ENCODE measurements at regions not wholly inside any gene's neighbourhood (a gene's known extent, or its start where the extent isn't known, plus 50 kb on each side); places are given as distances from the start of the nearest gene placed in this dataset.
A peak's percentile ranks its signal among the peaks of the same experiment; 100 is the strongest.

DNA sequence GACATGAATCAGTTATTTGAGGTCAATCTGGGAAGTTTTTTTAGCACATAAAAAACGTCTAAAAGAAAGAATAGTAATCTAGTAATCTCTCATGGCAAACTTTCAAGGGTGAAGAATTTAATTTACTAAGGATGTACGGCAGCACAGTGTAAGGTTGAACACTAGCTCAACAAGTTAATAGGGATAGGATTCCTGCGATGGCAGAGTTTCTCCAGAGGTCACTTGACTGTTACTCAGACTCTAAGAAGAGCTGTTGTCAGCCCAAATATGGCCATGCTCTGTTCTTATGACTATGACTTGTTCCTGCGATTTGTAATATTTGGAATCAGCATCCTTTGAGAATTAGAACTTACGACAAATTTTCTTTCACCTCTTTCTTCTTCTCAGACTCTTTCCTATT, 553.3 kb upstream of the TNP1 start:
- DNase-seq (ENCODE audit: low spot score) = no peak

DNA sequence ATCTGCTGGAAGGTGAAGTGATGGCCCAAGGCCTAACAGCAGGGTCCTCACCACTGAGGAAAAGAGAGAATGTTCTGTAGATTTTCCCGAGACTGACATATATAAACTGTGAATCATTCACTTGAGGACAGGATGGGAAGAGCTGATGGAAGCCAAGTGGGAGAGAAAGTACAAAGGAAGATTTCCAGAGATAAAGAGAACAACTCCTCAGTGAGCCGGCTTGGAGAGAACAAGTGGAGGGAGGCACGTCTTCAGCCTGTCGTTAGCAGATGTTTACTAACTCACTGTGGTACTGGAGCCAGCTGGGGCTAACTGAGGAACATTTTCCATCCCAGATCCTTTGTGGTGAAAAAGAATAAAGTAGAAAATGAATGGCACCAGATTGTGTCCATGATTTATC, 552.9 kb upstream of the TNP1 start:
- DNase-seq (ENCODE audit: low spot score) = no peak

DNA sequence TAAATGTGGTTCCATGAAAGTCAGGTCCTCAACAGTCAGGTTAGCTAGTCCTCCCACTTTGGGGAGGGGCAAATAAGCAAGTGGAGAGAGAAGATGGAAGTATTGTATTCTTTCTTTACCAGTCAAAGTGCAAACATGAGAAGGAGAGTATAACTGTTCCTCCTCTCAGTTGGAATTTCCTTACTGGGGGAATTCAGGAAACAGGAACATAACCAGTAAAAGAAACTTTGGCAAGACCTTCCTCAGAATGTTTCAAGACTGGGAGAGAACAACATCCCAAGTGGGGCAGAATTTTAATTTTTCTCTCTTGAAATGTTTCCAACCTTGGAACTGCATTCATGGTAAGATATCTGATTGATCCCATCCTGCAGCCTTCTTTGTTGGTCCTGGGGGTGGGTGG, 552.4 kb upstream of the TNP1 start:
- DNase-seq (ENCODE audit: low spot score) = no peak

DNA sequence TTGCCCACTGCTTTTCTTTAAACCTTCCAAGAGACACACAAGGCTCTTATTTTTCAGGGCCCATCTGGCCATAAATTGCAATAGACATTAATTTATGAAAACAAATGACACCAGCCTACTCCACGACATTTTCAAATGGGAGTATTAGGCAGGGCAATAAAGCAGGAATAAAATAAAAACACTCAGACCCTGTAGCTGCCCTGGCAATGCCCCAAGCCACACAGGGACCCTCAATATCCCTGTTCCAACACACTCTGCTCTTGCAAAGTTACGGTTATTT, 550.8 kb upstream of the TNP1 start:
- no peak for DNase-seq (ENCODE audit: low spot score)

DNA sequence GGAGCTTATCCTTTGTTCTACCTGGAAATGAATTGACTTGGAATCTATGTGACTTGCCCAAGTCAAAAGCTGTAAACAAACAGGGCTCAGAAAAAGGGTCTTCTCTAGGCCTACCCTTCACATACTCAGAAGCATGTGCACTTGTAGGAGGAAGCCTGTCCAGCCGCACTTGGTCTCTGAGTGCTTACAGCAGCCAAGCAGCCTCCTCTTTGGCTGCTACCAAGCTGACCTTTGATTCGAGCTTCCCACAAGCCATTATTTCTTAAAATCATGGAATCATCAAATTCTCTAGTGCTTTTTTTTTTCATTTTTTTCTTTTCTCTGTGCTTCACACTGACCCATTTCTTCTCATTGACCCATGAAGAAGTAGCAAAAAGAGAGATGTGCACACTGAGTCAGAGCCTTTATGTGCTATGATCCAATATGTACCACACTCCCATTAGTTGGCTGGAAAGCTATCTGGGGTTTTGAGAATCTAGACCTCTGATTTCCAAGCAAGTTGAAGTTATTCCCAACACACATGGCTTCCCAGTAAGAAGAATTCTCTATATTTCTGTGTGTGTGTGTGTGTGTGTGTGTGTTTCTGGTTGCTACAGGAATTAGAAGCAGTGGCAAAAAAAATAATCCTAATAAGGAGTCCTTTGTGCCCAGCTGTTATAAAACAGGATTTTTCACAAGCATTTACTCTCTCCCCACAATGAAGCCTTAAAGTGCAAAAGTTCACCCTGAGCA, 550.3 kb upstream of the TNP1 start:
- DNase-seq (ENCODE audit: low spot score) = no peak

DNA sequence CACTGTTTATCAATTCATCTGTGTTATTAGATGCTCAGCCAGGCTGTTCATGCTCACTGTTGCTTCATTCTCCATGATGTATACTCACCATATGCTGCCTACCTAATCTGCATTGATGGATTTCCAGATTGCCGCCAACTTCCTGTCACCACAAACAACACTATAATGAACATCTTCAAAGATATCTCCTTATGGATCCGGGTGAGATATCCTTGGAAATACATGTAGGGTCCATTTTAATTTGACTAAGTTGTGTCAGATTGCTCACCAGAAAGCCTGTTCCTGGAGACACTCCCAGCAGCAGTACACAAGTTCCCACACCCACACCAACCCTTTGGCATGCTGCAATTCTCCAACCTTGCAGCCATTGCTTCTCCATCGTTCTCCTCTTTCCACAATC, 547.5 kb upstream of the TNP1 start:
- no peak for DNase-seq (ENCODE audit: low spot score)

DNA sequence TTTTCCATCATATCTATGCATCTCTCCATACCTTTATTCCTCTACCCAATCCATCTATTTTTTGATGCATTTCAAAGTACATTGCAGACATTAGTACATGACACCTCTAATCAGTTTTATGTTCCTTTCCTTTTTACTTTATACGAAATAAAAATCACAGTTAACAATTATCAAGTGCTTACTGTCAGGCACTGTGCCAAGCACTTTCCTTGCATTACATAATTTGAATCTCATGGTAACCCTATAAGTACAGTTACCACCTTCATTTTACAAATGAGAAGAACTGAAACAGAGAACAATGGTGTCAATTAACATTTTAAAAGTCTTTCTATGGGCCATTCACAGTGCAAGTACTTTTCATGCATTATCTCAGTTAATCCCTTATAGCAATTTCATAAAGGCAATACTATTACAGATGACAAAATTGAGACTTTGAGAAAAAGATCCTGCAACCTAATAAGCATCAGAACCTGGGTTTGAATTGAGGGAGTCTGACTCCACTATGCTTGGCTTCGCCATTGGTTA, 544.4 kb upstream of the TNP1 start:
- DNase-seq (ENCODE audit: low spot score) = no peak

DNA sequence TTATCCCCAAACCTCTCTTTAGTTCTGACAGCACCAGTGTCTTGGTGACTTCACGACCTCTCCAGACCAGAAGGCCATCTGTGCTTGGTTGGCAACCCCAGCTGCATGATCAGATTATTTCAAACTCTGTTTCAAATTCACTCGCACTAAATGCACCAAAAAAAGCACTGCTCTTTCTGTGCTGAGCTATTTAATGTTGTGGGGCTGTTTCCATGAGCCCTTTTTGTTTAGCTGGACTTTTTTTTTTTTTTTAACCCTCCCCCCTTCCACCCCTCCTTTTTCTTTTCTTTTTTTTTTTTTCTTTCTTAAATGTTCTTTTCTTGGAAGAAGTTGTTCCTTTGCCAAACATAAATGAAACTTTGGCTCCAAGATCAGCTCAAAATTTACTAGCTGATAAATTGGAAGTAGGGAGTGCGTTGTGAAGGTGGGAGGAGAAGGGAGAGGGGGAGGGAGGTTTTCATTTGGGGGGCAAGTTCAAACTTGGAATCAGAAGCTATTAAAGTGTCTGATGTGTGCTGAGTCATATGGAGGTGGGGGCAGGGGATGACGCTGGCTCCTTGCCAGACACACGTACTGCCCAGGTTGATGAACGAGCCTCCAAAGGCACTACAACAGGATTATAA, 543.0 kb upstream of the TNP1 start:
- peak; percentile 32 for DNase-seq (ENCODE audit: low spot score)

DNA sequence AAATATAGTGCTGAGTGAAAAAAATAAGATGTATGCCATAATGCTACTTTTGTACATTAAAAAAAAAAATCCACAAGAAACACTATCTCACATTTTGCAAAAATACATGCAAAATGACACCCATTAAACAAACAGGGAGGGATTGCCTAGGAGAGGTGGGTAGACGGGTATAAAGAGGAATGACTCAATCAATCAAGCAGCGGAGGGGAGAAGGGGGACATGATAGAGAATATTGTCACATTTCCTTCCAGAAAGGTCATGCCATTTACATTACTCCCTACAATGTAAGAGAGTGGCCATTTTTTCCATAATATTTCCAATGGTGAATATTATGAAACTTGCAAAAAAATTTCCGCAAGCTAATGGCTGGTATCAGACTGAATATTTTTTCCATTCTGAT, 542.3 kb upstream of the TNP1 start:
- DNase-seq (ENCODE audit: low spot score) = no peak

DNA sequence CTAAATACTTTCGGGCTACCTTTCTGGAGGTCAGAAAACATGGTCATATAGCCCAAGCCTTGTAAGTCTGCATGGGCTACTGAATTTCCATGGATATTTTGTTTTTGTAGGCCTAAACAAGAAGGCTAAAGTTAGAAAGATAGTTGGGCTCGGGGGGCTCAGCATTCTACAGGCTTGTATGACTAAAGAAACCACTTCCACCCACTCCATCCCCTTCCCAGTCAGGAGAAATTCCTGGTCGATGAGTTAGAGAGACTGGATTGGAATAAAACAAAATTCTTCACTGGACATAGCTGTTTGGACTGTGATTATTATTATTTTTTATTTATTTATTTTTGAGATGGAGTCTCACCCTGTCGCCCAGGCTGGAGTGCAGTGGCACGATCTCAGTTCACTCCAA, 539.4 kb upstream of the TNP1 start:
- DNase-seq (ENCODE audit: low spot score) = no peak

DNA sequence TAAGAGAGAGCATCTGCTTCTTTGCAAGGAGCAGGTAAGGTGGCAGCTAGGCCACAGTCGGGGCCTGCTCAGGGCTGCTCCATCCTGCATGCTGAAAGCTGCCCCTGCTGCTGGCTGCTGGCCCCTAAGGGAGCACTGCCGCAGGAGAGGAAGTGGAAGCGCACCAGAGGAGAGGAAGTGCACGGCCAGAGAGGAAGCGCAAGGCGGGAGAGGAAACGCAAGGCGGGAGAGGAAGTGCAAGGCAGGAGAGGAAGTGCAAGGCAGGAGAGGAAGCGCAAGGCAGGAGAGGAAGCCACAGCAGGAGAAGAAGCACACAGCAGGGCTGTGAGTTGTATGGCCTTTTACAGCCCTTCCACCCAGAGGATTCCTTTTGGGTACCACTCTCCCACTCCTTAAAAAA, 539.0 kb upstream of the TNP1 start:
- no peak for DNase-seq (ENCODE audit: low spot score)

DNA sequence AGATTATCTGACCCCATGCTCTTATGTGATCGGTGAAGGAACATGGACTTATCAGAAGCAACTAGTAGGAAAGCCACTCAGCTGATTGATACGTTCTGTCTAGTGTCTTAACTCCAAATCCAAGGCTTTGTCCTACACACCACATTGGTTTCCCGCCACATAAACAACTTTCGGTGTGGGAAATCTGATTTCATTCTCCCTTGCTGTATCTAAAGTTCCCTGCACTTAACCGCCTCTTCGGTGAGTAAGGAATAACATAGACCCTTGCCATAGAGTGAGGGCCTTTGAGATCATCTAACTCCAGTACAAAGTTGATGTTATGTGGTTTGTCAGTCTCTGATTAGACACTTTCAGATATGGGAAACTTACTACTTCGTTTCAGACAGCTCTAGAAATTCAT, 538.2 kb upstream of the TNP1 start:
- no peak for DNase-seq (ENCODE audit: low spot score)

DNA sequence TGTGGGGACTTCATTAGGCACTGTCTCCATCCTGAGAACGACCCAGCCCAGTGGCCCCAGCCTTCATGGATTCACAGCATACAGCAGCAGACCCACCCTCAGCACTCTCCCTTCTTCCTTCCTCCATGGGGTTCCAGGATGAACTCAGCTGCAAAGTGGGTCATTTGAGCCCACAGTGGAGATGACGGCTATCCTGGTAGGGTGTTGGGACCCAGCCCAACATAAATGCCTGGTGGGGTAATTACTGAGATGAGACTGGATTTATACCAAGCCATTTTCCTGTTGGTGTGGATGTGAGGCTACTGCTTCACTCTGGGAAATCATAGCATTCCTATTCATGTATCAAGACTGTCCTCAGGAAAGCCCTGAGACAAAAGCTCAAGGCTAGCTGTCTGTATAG, 536.7 kb upstream of the TNP1 start:
- DNase-seq (ENCODE audit: low spot score) = no peak

DNA sequence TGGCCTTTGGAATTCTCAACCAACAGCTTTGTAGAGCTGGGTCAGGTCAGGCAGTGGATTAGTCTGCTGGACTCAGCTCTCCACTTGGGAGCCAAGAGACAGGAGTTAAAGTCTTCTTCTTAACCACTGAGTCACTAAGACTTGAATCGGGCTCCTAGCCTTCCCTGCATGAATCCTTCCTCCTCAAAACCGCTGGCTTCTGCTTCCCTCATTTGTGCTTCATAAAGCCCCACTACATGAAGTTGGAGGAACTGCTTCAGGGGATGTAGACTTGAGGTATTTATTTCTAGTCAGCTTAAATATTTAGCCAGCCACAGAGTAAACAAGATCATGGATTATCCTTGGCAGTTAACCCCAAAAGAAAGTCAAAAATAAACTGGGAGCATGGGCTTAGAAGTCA, 536.3 kb upstream of the TNP1 start:
- DNase-seq (ENCODE audit: low spot score) = no peak

DNA sequence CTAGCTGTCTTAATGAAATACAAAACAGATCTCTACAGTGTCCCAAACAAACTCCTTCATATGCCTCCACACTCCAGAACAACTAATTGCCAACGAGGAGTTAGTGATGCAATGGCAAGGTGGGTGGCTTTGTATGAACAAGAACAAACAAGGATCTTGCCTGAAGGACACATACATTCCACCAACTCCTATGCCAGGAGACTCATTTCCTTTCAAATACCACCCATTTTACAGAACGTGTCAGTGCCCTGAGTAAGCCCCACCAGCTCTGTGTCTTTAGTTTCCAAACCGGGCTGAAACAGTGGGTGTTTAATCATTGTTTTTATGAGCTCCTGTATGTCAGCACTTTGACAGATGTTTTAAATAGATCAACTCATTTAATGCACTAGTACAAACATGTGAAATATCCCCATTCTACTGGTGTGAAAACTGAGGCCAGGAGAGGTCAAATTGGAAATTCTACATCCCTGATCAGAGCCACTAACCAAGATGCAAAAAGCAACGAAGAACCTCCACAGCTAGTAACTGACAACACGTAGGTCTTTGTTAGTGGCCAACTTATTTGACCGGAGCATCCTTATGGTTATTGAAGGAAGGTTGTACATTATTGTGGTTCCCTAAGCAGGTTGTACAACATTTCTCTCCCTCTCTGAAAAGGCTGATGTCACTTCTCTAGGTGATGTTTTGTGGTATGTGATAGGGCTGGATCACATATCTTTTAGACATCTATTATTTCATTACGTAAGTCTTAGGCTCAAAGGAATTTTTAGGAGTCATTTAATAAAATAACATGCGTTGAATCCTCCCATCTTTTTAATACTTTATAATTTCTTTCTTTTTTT, 534.9 kb upstream of the TNP1 start:
- DNase-seq (ENCODE audit: low spot score) = no peak

DNA sequence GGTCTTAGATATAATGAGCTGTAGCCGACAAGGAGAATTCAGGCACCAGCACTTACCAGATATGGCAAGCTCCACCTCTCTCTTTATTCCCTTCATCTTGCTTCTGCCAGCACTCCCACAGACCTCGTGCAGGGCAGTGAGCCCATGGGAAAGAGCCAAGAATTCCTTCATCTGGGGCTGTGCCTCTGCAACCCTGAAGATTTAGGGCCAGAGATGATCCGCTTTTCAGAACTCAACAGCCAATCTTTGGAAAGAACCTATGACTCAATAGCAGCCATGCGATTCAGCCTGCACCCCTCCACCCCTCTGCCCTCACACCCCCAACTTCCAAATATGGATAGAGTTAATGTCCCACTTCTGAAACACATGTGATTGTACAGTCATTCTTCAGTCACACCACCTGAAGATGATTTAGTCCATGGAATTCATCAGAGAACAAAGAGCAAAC, 533.7 kb upstream of the TNP1 start:
- no peak for DNase-seq (ENCODE audit: low spot score)

DNA sequence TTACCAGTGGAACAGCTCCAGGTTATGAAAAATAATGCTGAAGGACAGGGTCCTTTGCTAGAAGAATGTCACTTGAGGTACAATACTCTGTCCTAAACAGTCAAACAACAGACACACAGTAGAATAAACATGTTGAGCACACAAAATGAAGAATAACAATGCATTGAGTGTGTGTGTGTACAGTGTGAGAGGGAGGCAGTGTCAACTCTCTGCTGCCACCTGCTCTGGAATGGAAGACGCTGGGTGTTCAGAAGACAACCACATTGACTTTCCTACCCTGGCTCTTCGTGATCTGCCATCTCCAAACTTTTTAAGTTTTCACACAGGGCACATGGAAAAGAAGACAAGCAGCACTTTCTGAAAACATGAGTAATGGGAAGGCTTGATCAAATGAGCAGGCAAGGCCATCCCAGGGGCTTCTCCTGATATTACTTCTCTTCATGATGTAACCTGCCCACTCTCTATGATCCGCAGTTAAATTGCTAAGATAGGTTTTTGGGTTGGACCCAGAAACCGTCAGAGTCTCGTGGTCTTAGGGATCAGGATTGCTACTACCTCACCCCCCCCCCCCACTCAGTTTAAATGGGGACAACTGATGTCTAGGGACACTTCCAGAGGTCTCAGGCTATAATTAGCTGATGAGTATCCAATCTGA, 533.2 kb upstream of the TNP1 start:
- no peak for DNase-seq (ENCODE audit: low spot score)

DNA sequence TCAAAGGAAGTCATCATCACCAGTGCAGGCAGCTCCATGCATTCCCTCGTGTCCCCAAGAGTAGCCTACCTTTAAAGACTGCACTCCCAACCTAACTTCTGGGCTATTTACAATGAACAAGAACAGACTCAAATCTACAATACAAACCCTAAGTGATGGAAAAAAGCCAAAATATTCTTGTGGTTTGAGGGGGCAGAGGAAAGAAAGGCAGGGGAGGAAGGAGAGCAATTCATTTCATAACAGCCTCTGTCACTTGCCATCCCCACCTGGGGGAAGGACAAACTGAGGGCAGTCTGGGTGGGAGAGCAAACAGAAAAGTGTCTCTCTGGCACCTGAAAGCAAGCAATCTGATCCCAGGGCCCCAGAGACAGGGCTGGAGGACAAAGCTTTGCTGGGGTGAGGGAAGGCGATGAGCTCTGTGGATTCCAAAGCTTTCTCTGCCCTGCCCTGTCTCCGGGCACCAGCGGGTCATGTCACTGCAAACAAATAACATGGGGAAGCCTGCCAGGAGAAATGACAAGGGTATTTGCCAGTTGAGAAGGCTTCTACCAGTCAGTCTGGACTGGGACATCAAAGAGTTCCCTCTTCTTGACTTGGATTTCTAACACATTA, 528.0 kb upstream of the TNP1 start:
- DNase-seq (ENCODE audit: low spot score) = peak; percentile 66

DNA sequence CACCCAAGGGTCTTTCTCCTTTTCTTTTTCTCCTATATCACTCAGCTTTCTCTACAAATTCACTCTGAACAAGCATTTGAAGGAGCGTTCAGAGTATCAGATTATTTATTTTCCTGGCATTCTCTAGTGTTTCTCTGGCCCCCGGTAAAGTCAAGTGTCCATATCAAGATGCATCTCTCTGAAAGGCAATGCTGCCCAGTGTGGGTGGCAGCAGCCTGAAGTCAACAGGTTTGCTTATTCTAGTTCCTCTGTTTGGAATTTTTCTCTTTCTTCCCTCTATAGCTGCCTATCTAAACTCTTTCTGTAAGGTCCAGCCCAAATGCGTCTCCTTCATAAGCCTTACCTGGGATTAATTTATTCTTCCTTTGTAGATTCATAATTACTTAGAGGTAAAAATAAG, 526.2 kb upstream of the TNP1 start:
- DNase-seq (ENCODE audit: low spot score) = no peak

DNA sequence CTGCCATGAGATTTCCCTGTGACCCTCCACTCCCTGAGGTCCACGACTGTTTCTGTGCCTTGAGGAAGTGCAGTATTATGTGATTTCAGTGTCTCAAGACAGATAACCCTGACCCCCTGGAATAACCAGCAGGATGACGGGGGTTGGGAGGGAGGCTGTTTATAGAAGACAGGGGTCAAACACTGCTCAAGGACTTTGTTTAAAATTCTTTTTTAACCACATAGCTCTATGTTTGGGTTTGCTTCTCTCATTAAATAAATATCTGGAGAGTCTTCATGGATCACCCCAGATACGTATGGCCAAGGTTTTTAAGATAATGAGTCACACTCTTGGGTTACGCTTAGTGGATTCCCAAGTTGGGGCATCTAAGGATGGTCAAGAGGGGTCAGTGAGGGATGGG, 523.8 kb upstream of the TNP1 start:
- no peak for DNase-seq (ENCODE audit: low spot score)

DNA sequence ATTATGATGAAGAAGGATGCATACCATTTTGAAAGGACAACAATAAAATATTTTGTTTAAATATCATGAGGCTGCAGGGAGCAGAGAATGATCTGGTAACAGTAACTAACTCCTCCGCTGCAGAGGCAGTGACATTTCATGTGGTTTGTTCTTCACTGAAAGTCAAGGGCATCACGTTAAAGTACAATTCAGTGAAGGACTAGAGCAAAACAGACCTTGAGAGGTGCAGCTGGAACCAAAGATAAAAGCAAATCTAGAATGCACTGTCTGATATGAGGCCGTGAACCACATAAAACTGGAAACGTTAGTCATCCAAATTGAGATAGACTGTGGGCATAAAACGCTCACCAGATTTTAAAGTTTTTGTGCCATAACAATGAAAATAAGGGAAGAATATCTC, 522.9 kb upstream of the TNP1 start:
- DNase-seq (ENCODE audit: low spot score) = no peak

DNA sequence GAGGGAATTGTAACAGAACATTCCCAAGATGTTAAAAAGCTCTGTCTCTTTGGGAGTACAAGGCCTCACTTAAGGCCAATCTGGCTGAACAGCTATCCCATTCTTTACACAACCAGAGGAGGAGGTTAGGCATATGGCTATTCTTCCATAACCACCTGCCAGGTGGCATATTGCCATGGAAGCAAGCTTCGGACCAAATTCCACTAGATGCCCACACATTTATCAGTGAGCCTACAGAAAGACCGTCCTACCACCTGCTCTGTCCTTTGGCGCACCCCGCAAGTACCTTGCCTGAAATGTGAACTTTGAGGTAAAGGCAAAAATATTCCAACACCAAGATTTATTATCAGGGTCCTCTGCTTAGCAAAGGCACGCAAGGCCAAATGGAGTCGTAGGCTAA, 519.9 kb upstream of the TNP1 start:
- DNase-seq (ENCODE audit: low spot score) = no peak

Data from HT-29 (cell line).